ENCODE measurements at regions not wholly inside any gene's neighbourhood (a gene's known extent, or its start where the extent isn't known, plus 50 kb on each side); places are given as distances from the start of the nearest gene placed in this dataset.

GRCh38 chr13:40240293-40240692, 426.1 kb downstream of the FOXO1 start:
- no peak overlapping the region for H3K4me3 ChIP-seq (ENCODE audit: low read depth, low read length)
- no peak overlapping the region for H3K9ac ChIP-seq (ENCODE audit: low read length)
- H3K4me1 ChIP-seq (ENCODE audit: control insufficient read depth, insufficient read depth, low read length), result no peaks in the 10 kb centered on the region
- H3K9me3 ChIP-seq (ENCODE audit: control insufficient read depth, insufficient read depth, low read depth, low read length), result no peaks in the 10 kb centered on the region
- no peaks in the 10 kb centered on the region for H3K36me3 ChIP-seq (ENCODE audit: control insufficient read depth, insufficient read depth, low read length)
- no peaks in the 10 kb centered on the region for H3K27me3 ChIP-seq (ENCODE audit: control insufficient read depth, insufficient read depth, low read length)
- H3K27ac ChIP-seq (ENCODE audit: low read depth, low read length), result no peak overlapping the region

- Histone ChIP-seq H3K4me1 (ENCODE audit: control insufficient read depth, insufficient read depth, low read length) (no peaks in the 10 kb centered on the region), H3K9ac (ENCODE audit: low read length) (no peak overlapping the region), H3K27ac (ENCODE audit: low read depth, low read length) (no peak overlapping the region), H3K36me3 (ENCODE audit: control insufficient read depth, insufficient read depth, low read length) (no peaks in the 10 kb centered on the region), H3K9me3 (ENCODE audit: control insufficient read depth, insufficient read depth, low read depth, low read length) (no peaks in the 10 kb centered on the region), H3K27me3 (ENCODE audit: control insufficient read depth, insufficient read depth, low read length) (no peaks in the 10 kb centered on the region), H3K4me3 (ENCODE audit: low read depth, low read length) (no peak overlapping the region)
Observed at GRCh38 chr13:40241125-40241798, 425.2 kb downstream of the FOXO1 start.

GRCh38 chr13:40243047-40243446, 423.4 kb downstream of the FOXO1 start:
- H3K27me3 ChIP-seq (ENCODE audit: control insufficient read depth, insufficient read depth, low read length), result no peaks in the 10 kb centered on the region
- no peaks in the 10 kb centered on the region for H3K36me3 ChIP-seq (ENCODE audit: control insufficient read depth, insufficient read depth, low read length)

GRCh38 chr13:40243982-40244381, 422.5 kb downstream of the FOXO1 start:
- Histone ChIP-seq H3K27me3 (ENCODE audit: control insufficient read depth, insufficient read depth, low read length) (no peaks in the 10 kb centered on the region), H3K4me3 (ENCODE audit: low read depth, low read length) (no peak overlapping the region), H3K27ac (ENCODE audit: low read depth, low read length) (no peak overlapping the region), H3K9me3 (ENCODE audit: control insufficient read depth, insufficient read depth, low read depth, low read length) (no peaks in the 10 kb centered on the region; the same call in 1 of the 2 replicates), H3K36me3 (ENCODE audit: control insufficient read depth, insufficient read depth, low read length) (no peaks in the 10 kb centered on the region), H3K4me1 (ENCODE audit: control insufficient read depth, insufficient read depth, low read length) (no peaks in the 10 kb centered on the region), H3K9ac (ENCODE audit: low read length) (no peak overlapping the region)

More at GRCh38 chr13:40243047-40243446, 423.4 kb downstream of the FOXO1 start:
- no peak overlapping the region for H3K4me3 ChIP-seq (ENCODE audit: low read depth, low read length)
- H3K27ac ChIP-seq (ENCODE audit: low read depth, low read length), result no peak overlapping the region
- no peak overlapping the region for H3K9ac ChIP-seq (ENCODE audit: low read length)
- no peaks in the 10 kb centered on the region for H3K4me1 ChIP-seq (ENCODE audit: control insufficient read depth, insufficient read depth, low read length)
- H3K9me3 ChIP-seq (ENCODE audit: control insufficient read depth, insufficient read depth, low read depth, low read length), result no peaks in the 10 kb centered on the region

GRCh38 chr13:40245567-40245966, 420.9 kb downstream of the FOXO1 start:
- H3K27ac ChIP-seq (ENCODE audit: low read depth, low read length), result no peak overlapping the region
- H3K36me3 ChIP-seq (ENCODE audit: control insufficient read depth, insufficient read depth, low read length), result no peaks in the 10 kb centered on the region
- no peaks in the 10 kb centered on the region for H3K4me1 ChIP-seq (ENCODE audit: control insufficient read depth, insufficient read depth, low read length)
- H3K9me3 ChIP-seq (ENCODE audit: control insufficient read depth, insufficient read depth, low read depth, low read length), result peaks cover 8% of the 10 kb centered on the region; the same call in 1 of the 2 replicates
- no peak overlapping the region for H3K9ac ChIP-seq (ENCODE audit: low read length)
- no peak overlapping the region for H3K4me3 ChIP-seq (ENCODE audit: low read depth, low read length)
- no peaks in the 10 kb centered on the region for H3K27me3 ChIP-seq (ENCODE audit: control insufficient read depth, insufficient read depth, low read length)

- H3K4me1 ChIP-seq (ENCODE audit: control insufficient read depth, insufficient read depth, low read length), result no peaks in the 10 kb centered on the region
- H3K27ac ChIP-seq (ENCODE audit: low read depth, low read length), result no peak overlapping the region
- H3K27me3 ChIP-seq (ENCODE audit: control insufficient read depth, insufficient read depth, low read length), result no peaks in the 10 kb centered on the region
- H3K36me3 ChIP-seq (ENCODE audit: control insufficient read depth, insufficient read depth, low read length), result no peaks in the 10 kb centered on the region
- H3K9ac ChIP-seq (ENCODE audit: low read length), result no peak overlapping the region
- H3K4me3 ChIP-seq (ENCODE audit: low read depth, low read length), result no peak overlapping the region
- H3K9me3 ChIP-seq (ENCODE audit: control insufficient read depth, insufficient read depth, low read depth, low read length), result peaks cover 8% of the 10 kb centered on the region; the same call in 1 of the 2 replicates
Observed at GRCh38 chr13:40247845-40248244, 418.6 kb downstream of the FOXO1 start.

GRCh38 chr13:40251343-40252032, 415.0 kb downstream of the FOXO1 start:
- Histone ChIP-seq H3K36me3 (ENCODE audit: control insufficient read depth, insufficient read depth, low read length) (no peaks in the 10 kb centered on the region), H3K9ac (ENCODE audit: low read length) (no peak overlapping the region), H3K27ac (ENCODE audit: low read depth, low read length) (no peak overlapping the region), H3K9me3 (ENCODE audit: control insufficient read depth, insufficient read depth, low read depth, low read length) (peaks cover 8% of the 10 kb centered on the region; the same call in 1 of the 2 replicates), H3K4me3 (ENCODE audit: low read depth, low read length) (no peak overlapping the region), H3K4me1 (ENCODE audit: control insufficient read depth, insufficient read depth, low read length) (peaks cover 14% of the 10 kb centered on the region; the same call in 1 of the 2 replicates), H3K27me3 (ENCODE audit: control insufficient read depth, insufficient read depth, low read length) (no peaks in the 10 kb centered on the region)

- Histone ChIP-seq H3K36me3 (ENCODE audit: control insufficient read depth, insufficient read depth, low read length) (no peaks in the 10 kb centered on the region), H3K4me3 (ENCODE audit: low read depth, low read length) (no peak overlapping the region), H3K27ac (ENCODE audit: low read depth, low read length) (no peak overlapping the region), H3K4me1 (ENCODE audit: control insufficient read depth, insufficient read depth, low read length) (peaks cover 14% of the 10 kb centered on the region; the same call in 1 of the 2 replicates), H3K9me3 (ENCODE audit: control insufficient read depth, insufficient read depth, low read depth, low read length) (peaks cover 8% of the 10 kb centered on the region; the same call in 1 of the 2 replicates), H3K27me3 (ENCODE audit: control insufficient read depth, insufficient read depth, low read length) (no peaks in the 10 kb centered on the region), H3K9ac (ENCODE audit: low read length) (no peak overlapping the region)
Observed at GRCh38 chr13:40252241-40252640, 414.2 kb downstream of the FOXO1 start.

- Histone ChIP-seq H3K27ac (ENCODE audit: low read depth, low read length) (no peak overlapping the region), H3K9ac (ENCODE audit: low read length) (no peak overlapping the region), H3K9me3 (ENCODE audit: control insufficient read depth, insufficient read depth, low read depth, low read length) (peaks cover 8% of the 10 kb centered on the region; the same call in 1 of the 2 replicates), H3K36me3 (ENCODE audit: control insufficient read depth, insufficient read depth, low read length) (no peaks in the 10 kb centered on the region), H3K4me3 (ENCODE audit: low read depth, low read length) (no peak overlapping the region), H3K4me1 (ENCODE audit: control insufficient read depth, insufficient read depth, low read length) (peaks cover 14% of the 10 kb centered on the region; the same call in 1 of the 2 replicates), H3K27me3 (ENCODE audit: control insufficient read depth, insufficient read depth, low read length) (no peaks in the 10 kb centered on the region)
Observed at GRCh38 chr13:40252676-40253075, 413.8 kb downstream of the FOXO1 start.

GRCh38 chr13:40254394-40254793, 412.0 kb downstream of the FOXO1 start:
- H3K9ac ChIP-seq (ENCODE audit: low read length), result no peak overlapping the region
- no peak overlapping the region for H3K27ac ChIP-seq (ENCODE audit: low read depth, low read length)
- 0 out of 2 replicates have a peak, but pooled peaks cover 5% of the 10 kb centered on the region for H3K9me3 ChIP-seq (ENCODE audit: control insufficient read depth, insufficient read depth, low read depth, low read length)
- no peaks in the 10 kb centered on the region for H3K27me3 ChIP-seq (ENCODE audit: control insufficient read depth, insufficient read depth, low read length)
- no peak overlapping the region for H3K4me3 ChIP-seq (ENCODE audit: low read depth, low read length)
- no peaks in the 10 kb centered on the region for H3K36me3 ChIP-seq (ENCODE audit: control insufficient read depth, insufficient read depth, low read length)
- H3K4me1 ChIP-seq (ENCODE audit: control insufficient read depth, insufficient read depth, low read length), result peaks cover 14% of the 10 kb centered on the region; the same call in 1 of the 2 replicates

GRCh38 chr13:40255551-40255950, 410.9 kb downstream of the FOXO1 start:
- no peaks in the 10 kb centered on the region for H3K9me3 ChIP-seq (ENCODE audit: control insufficient read depth, insufficient read depth, low read depth, low read length)
- H3K4me3 ChIP-seq (ENCODE audit: low read depth, low read length), result no peak overlapping the region
- no peaks in the 10 kb centered on the region for H3K36me3 ChIP-seq (ENCODE audit: control insufficient read depth, insufficient read depth, low read length)
- H3K4me1 ChIP-seq (ENCODE audit: control insufficient read depth, insufficient read depth, low read length), result peaks cover 14% of the 10 kb centered on the region; the same call in 1 of the 2 replicates
- H3K27me3 ChIP-seq (ENCODE audit: control insufficient read depth, insufficient read depth, low read length), result no peaks in the 10 kb centered on the region
- H3K9ac ChIP-seq (ENCODE audit: low read length), result no peak overlapping the region
- H3K27ac ChIP-seq (ENCODE audit: low read depth, low read length), result no peak overlapping the region

Measured in HUES6 (cell line).